Epithelial cell of proximal tubule (primary cell): ENCODE measurements at regions not wholly inside any gene's neighbourhood (a gene's known extent, or its start where the extent isn't known, plus 50 kb on each side); places are given as distances from the start of the nearest gene placed in this dataset.

ENCODE experiments used
- DNase-seq: peaks from one replicate; pipeline ENCODE4 v3.0.0-alpha.2; 2011; ENCODE audit warnings: low read depth
- H3K4me3 ChIP-seq: 2 replicates; pipeline ENCODE4 v1.5.1; 2011; ENCODE audit warnings: low read depth, mild to moderate bottlenecking, low read length
- CTCF ChIP-seq: conservative IDR thresholded peaks from 2 replicates; pipeline ENCODE4 v1.5.1; 2012; ENCODE audit warnings: low read depth, mild to moderate bottlenecking, low read length

GRCh38 chr2:6442252-6442985 lies 423.3 kb downstream of the CMPK2 start:
- DNase-seq, result no peak
- no peak for TF ChIP-seq CTCF
- no peak overlapping the region for H3K4me3 ChIP-seq

DNA sequence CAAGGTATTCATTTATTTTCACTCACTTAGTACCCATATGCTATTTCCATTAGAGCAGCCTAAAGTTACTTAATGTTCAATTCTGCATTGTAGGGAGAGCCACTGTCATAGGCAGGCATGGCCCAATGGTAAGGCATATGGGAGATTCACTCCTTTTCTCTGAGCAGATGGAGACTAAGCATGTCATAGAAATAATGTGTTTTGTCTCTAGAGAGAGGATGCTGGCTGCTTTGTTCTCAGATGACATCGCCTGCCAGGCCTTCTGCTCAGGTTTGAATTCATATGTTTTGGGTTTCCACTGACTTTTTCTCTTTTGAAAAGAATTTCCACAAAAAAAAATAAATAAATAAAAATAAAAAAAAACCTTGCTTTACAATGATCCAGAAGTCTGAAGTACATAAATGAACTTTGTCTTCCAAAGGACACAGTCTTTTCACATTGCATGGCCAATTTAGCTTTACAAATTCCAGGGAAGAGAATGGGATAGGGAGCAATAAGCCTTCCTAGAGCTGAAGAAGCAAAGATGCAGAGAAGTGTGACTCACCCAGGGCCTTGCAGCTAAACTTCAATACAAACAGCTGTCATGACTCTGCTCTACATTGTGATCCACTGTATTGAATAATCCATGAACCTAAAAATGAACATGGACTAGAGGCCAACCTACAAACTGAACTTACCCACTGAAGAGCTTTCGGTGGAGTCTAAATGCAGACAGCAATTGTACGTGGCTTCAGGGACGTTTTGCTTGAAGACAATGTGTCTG lies 422.5 kb downstream of the CMPK2 start:
- no peak overlapping the region for H3K4me3 ChIP-seq
- TF ChIP-seq CTCF, result no peak
- DNase-seq, result no peak

GRCh38 chr2:6444514-6444913 lies 421.2 kb downstream of the CMPK2 start:
- DNase-seq, result no peak
- TF ChIP-seq CTCF, result no peak
- H3K4me3 ChIP-seq, result no peak overlapping the region

GRCh38 chr2:6445156-6445555 lies 420.6 kb downstream of the CMPK2 start:
- no peak overlapping the region for H3K4me3 ChIP-seq
- TF ChIP-seq CTCF, result no peak
- no peak for DNase-seq

GRCh38 chr2:6446938-6447608 lies 418.6 kb downstream of the CMPK2 start:
- no peak for DNase-seq
- no peak overlapping the region for H3K4me3 ChIP-seq
- no peak for TF ChIP-seq CTCF

DNA sequence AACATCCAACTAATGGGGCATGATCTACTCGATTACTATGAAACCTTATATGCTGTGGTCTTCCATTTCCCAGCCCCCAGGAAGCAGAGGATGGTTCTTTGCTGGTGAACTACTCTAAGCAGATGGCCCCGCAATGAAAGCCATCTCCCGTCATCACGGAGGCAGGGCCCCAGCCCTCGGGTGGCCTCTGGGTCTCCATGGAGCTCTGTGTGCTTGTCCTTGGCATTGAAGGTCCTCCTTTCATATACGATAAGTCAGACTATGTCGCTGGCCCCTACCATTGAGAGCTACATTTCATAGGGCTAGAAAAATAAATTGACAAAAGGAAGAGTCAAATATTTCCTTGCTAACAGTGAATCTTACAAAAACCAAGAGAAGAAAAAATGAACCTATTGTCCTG lies 416.8 kb downstream of the CMPK2 start:
- no peak for DNase-seq
- no peak for TF ChIP-seq CTCF
- H3K4me3 ChIP-seq, result no peak overlapping the region
